HL-60 (cell line): ENCODE measurements at regions not wholly inside any gene's neighbourhood (a gene's known extent, or its start where the extent isn't known, plus 50 kb on each side); places are given as distances from the start of the nearest gene placed in this dataset.

Source experiments
- DNase-seq, 2 experiments: peaks; one replicate each; pipeline ENCODE4 v3.0.0-alpha.2; 2010 to 2020; ENCODE audit warnings: low read depth in 1 of 2, low spot score in 1 of 2
- H3K27ac ChIP-seq: fragments of 250-450 bp; sonication (Bioruptor Pico); replicated peaks from 2 replicates; pipeline ENCODE4 v1.5.1; 2020; ENCODE audit warnings: mild to moderate bottlenecking, moderate library complexity
- H3K27me3 ChIP-seq: fragments of 250-450 bp; sonication (Bioruptor Pico); 2 replicates; pipeline ENCODE4 v1.5.1; 2021; ENCODE audit warnings: mild to moderate bottlenecking, moderate library complexity; ENCODE audit not compliant: insufficient read depth, poor library complexity, severe bottlenecking
- H3K4me3 ChIP-seq: replicated peaks from 2 replicates; pipeline ENCODE4 v1.5.1; 2011; ENCODE audit warnings: mild to moderate bottlenecking, control low read depth, low read length; ENCODE audit not compliant: insufficient read depth
- CTCF ChIP-seq: IDR thresholded peaks from one replicate; pipeline ENCODE4 v1.5.1; 2011; ENCODE audit warnings: low read length, control low read depth, inconsistent platforms; ENCODE audit not compliant: insufficient read depth
- GABPA ChIP-seq: IDR thresholded peaks from 2 replicates; pipeline ENCODE4 v1.6.1; 2012; ENCODE audit warnings: low read depth
- POLR2AphosphoS5 ChIP-seq: IDR thresholded peaks from 2 replicates; pipeline ENCODE4 v1.6.1; 2012; ENCODE audit warnings: low read depth
- REST ChIP-seq: IDR thresholded peaks from 2 replicates; pipeline ENCODE4 v1.6.1; 2012; ENCODE audit warnings: low read depth; ENCODE audit not compliant: insufficient replicate concordance
- SPI1 ChIP-seq: IDR thresholded peaks from 2 replicates; pipeline ENCODE4 v1.6.1; 2012; ENCODE audit warnings: low read depth, mild to moderate bottlenecking, borderline replicate concordance

- H3K27me3 ChIP-seq, result no peaks in the 10 kb centered on the region
- H3K27ac ChIP-seq, result no peak overlapping the region
- DNase-seq, result no peak
- TF ChIP-seq GABPA, result no peak
- H3K4me3 ChIP-seq, result no peak overlapping the region
Measured at GRCh38 chr5:111655169-111655924, 101.6 kb downstream of the NREP start.

GRCh38 chr5:111653408-111653807 lies 103.6 kb downstream of the NREP start:
- H3K27ac ChIP-seq, result no peak overlapping the region
- no peak for DNase-seq
- no peaks in the 10 kb centered on the region for H3K27me3 ChIP-seq
- no peak overlapping the region for H3K4me3 ChIP-seq
- TF ChIP-seq GABPA (no peak), REST (no peak), SPI1 (no peak), CTCF (no peak)

- no peak for DNase-seq
- TF ChIP-seq POLR2AphosphoS5 (no peak), SPI1 (no peak), CTCF (no peak)
- no peak overlapping the region for H3K4me3 ChIP-seq
- no peaks in the 10 kb centered on the region for H3K27me3 ChIP-seq
- no peak overlapping the region for H3K27ac ChIP-seq
Measured at GRCh38 chr5:111649516-111649915, 107.5 kb downstream of the NREP start.

GRCh38 chr5:111645303-111645838 lies 111.6 kb downstream of the NREP start:
- DNase-seq, result no peak
- no peak overlapping the region for H3K4me3 ChIP-seq
- TF ChIP-seq SPI1 (no peak), GABPA (no peak), CTCF (no peak), POLR2AphosphoS5 (no peak), REST (no peak)
- H3K27me3 ChIP-seq, result no peaks in the 10 kb centered on the region
- no peak overlapping the region for H3K27ac ChIP-seq
